ENCODE measurements at regions not wholly inside any gene's neighbourhood (a gene's known extent, or its start where the extent isn't known, plus 50 kb on each side); places are given as distances from the start of the nearest gene placed in this dataset.

DNA sequence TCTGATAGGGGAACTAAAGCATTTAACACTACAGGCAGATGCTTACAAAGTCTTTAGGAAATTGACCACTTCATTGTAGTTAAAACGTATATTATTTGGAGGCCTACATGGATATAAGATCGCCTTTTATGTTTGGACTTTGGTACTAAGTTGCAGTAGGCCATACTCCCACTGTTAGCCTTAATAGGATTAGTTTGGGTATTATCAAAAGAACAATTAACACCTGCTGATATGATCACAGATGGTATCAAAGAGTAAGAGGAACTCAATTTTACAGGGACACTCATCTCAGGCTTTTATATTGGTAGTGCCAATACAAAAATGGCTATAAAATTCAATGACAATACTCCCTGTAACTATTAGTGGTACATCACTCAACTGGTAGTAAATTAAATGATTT, 1183.0 kb downstream of the MAT2B start:
- DNase-seq (ENCODE audit: low read depth), result no peak

DNA sequence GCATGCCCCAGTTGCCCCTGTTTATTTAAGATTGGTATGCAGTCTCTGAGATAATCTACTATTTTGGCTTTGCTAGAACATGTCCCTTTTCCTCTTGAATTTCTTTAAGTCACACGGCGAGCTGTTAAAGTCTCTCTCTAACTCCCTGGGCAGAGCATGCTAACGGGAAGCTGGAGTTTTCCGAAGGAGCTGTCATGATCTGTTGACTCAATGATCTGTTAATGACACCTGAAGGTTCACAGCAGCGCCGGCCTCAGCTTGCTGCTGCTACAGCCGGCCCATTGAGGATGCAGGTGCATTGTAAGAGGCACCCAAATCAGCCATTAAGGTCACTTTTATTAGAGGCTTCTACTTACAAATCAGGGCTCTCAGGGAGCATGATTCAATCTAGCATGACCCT, 1203.4 kb downstream of the MAT2B start:
- DNase-seq (ENCODE audit: low read depth), result no peak

DNA sequence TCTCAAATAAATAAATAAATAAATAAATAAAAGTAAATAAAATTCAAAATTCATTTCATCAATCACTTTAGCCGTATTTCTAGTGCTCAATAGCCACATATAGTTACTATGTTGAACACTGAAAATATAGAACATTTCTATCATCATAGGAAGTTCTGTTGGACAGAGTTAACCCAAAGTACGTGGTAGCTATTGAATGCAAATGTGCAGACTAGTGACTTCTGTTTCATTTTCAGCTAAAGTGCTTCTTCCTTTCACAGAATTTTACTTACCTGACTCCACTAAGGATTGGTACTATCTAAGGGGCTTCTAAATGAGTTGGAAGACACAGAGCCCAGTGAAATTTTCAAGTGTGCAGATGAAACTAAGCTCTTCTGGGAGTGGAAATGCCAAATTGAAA, 1208.3 kb downstream of the MAT2B start:
- no peak for DNase-seq (ENCODE audit: low read depth)

DNA sequence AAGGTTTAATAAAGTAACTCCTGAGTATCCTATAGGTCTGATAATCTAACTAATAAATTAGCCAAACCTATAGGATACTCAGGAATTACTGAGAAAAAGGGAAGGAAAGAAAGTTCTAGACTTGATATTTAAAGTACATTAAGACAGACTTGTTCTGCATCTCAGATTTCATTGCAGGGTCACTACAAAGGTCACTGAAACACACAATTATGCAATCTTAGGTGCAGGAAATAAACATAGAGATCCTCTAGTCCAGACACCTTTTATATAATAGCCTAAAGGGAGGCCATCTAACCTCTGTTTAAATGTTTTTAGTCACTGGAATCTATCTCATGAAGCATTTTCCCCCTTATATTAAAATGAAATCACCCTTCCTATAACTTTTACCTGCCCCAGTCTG, 1215.7 kb downstream of the MAT2B start:
- no peak for DNase-seq (ENCODE audit: low read depth)

DNA sequence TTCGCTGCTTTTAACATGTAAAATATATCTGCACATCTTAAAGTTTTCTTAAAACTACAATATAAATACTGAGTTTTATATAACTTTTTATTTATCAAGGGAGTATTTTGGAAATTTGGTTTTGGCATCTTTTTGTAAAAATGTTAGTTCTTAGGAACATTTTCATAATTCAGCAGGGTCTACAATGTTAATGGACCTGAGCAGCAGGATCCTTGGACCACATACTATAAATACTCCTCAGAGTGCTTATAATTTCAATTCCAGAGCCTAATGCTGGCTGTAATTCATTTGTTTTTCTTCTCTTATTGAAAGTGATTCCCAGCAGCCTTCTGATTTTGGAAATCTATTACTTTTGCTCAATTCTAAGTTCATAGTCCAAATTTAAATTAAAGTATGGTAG, 1216.2 kb downstream of the MAT2B start:
- no peak for DNase-seq (ENCODE audit: low read depth)

DNA sequence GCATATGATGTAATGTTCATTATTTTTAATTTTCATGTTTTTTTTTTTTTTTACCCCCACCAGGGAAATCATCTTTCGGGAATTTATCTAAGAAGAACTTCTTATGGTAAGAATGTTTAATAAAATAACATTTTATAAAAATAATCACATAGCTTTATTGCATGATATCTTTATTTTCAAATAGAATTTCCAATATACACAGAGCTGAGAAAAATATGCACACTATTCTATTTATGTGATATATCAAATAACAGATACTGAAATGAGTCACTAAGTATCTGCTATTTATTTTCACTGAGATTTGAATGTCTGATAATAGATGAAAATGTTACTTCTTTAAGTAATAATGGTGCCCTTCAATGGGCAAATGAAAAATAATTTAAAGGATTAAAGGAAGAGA, 1217.3 kb downstream of the MAT2B start:
- no peak for DNase-seq (ENCODE audit: low read depth)

DNA sequence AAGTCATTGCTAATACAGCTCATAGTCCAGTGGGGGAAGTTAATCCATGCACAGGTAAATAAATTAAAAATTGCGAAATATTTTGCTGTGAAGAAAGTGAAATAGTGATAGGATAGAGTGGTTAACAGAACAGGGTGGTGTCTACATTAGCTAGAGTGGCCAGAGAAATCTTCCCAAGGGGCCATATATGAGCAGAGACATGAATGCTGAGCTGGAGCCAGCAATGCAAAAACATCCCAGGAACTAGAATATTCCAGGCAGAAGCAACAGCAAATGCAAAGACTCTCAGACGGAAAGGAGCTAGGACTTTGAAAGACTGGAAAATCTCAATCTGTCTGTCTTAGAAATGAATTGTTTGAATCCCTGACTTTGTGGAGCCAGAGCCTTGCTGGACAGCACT, 1221.6 kb downstream of the MAT2B start:
- no peak for DNase-seq (ENCODE audit: low read depth)

DNA sequence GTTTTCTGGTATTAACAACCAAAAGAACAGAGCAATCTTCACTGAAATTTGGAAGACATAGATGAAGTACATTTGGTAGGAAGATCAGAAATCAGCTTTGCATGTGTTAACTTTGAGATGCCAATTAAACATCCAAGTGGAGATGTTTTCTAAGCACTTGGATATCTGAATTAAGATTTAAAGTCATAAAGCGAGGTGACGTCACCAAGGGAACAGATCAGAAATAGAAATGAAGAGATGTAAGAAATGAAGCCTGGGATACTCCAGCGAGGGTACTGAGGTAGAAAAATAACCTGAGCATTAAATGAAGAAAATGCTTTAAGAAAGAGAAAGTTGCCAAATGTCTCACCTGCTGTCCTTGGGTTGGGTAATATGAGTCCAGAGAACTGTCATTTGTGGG, 1223.3 kb downstream of the MAT2B start:
- DNase-seq (ENCODE audit: low read depth), result no peak

DNA sequence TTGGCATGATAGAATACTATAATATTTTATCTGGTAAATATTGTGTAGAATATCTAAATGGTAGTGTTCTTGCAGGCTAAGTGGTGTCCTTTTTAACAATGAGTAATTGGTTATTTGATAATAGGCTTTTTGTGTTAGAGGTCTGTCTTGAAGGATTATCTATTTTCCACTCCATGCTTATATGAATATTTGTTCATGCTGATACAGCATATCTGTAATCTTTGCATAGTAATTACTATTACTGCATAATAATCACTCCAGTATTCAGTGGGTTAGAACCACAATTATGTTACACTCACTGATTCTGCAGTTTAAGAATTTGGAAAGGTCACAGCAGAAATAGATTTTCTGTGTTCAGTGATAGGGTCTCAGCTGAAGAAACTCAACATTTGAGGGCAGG, 1229.9 kb downstream of the MAT2B start:
- no peak for DNase-seq (ENCODE audit: low read depth)

DNA sequence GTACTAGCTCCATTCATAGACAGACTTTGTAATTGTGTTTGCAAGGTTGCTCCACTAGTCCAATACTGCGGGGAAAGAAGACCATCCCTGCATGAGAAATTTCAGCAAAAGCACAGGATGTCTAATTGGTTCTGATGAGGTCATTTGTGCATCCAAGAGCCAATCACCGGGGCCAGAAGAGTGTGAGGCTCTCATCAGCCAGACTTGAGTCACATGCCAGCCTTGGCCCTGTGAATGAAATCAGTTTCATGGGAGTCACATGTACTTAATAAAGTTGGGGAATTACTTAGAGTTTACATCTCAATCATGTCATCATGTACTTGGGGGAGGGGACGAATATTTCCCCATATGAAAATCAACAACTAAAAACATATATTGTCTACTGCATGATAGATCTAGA, 1236.0 kb downstream of the MAT2B start:
- DNase-seq (ENCODE audit: low read depth), result no peak

DNA sequence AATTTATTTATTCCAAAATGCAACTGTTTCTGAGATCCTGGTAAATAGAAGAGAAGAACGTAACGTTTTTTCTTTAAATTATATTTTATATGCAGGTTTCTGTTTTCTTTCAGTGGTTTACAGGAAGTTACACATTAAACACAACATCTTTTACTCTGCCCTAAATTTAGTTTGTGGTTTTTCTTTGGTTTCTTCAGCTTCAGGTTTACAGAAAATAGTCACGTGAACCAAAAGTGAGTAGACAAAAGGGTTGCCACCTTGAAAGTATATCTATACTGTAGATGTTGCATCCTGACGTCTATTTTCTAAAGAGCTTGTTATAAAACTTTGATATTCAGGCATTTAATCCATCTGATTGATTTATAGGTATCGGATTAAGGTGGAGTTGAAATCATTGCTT, 1236.6 kb downstream of the MAT2B start:
- no peak for DNase-seq (ENCODE audit: low read depth)

DNA sequence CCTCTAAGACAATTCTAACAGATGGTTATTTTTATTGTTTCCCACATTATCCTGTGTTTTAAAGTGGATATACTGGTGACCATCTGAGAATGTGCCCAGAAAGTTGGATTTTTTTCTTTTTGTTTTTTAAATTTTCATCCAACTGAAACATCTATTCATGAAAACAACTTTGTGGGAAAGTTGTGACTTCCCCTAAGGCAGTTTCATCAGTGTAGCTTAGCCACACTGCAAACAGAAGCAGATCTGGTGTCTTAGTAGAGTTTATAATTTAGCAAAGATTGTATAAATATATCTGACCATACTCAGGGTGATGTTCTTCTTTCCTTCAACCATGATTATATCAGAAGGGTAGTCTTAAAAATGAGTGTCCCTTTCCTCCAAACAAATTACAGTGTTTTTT, 1241.3 kb downstream of the MAT2B start:
- DNase-seq (ENCODE audit: low read depth), result no peak

DNA sequence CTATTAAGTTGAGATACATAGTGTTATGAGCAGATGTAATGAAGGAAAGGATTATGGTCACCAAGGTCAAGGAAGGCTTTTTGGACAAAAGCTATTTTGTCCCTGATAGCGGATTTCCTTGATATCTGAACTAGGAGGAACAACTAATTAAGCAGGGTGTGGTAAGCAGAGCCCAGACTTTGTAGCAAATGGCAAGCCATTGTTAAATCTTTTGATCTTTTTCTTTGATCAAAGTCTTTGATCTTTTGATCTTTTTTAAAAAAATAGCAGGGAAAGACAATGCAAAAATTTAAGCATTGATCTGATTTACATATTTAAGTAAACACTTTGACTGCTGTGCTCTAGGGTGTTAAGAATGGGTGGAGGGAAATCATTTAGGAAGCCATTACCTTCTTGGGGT, 1242.0 kb downstream of the MAT2B start:
- no peak for DNase-seq (ENCODE audit: low read depth)

DNA sequence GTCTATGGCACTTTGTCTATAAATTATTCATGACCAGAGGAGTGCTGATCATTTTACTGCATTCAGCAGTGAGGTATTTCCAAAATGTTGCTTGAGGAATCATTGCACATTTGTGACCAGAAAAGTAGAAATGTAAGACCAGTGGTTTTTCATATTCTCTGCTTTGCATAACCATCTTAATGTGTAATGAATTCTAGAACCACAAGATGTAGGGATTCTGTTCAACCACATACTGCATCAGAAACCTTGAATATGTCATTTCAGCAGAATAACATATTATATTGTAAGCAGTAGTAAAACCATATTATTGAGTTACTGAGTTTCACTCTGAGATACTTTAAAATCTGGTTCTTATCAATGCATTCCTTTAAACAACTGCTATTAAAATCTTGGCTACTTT, 1243.4 kb downstream of the MAT2B start:
- DNase-seq (ENCODE audit: low read depth), result no peak

DNA sequence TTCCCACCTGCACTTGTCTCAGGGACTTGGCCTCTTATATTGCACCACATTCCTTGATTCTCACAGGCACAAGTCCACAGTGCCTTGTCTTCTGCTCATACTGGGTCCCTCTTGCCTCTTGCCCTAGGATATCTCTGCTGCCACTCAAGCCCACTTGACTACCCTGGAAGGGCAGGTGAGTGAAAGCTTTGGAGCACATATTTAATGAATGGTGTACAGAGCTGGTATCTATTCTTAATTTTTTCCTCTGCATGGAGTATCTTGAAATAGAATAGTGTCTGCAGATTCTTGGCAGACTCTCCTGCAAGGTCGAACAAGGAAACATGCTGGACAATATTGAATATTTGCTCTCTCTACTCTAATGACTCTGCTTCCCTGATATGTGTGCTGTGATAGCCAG, 1248.0 kb downstream of the MAT2B start:
- no peak for DNase-seq (ENCODE audit: low read depth)

DNA sequence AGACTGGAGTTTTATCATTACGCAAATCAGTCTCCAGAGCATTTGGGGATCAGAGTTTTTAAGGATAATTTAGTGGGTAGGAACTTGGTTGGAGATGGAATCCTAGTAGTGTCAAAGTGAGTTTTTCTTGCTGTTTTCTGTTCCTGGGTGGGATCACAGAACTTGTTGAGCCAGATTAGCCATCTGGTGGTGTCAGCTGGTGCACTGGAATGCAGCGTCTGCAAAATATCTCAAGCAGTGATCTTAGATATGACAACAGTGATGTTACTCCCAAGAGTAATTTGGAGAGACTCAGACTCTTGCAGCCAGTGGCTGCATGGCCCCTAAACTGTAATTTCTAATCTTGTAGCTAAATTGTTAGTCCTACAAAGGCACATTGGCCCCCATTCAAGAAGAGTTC, 1257.8 kb downstream of the MAT2B start:
- no peak for DNase-seq (ENCODE audit: low read depth)

DNA sequence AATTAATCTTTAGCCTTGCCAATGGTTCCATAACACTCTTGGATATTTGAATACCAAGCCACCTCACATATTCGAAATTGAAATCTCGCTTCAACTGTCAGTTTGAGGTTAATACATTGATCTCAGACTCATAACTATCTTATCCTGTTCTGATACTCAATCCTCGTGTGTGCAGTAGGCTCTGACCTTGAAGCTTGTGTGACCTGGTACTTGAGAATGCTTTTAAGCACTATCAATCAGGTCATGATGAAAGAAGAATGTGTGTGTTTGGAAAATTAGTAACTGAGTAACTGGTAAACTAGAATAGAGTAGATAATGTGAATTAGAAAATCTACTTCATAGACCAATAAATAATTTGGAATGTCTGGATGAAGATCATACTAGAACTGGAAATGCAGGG, 1266.7 kb downstream of the MAT2B start:
- DNase-seq (ENCODE audit: low read depth), result no peak

DNA sequence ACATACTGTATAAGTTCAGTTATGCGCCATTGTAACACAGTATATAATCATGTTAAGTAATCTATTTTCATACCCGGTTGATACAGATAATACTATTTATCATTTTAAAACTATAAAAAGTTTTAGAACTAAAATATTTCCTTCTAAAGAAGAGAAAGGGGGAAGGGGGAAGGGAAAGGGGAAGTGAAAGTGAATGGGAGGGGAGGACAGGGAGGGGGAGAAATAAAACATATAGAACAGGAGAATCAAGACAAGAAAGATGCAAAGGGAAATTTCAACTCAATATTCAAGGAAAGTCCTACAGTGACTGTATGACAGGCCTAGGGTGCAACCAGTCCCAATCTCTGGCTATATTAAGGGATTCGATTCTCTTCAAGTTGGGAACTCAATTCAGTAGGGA, 1278.8 kb downstream of the MAT2B start:
- DNase-seq (ENCODE audit: low read depth), result no peak

DNA sequence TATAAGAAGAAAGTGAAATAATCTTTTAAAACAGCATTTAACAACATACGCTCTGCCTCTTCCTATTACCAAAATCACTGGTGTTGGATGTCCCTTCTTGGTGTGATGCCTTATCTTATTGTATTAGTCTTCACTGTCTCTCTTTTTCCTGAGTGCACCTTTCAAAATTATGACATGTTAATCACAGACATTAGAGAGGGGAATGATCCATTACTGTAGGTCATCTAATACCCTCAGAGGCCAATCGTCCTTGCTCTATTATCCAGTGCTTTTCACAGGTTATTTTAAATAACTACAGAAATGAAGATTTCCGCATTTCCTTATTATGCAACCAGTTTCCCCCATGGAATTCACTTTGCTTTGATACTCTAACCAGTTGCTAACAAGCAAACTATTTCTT, 1292.7 kb downstream of the MAT2B start:
- DNase-seq (ENCODE audit: low read depth), result no peak

DNA sequence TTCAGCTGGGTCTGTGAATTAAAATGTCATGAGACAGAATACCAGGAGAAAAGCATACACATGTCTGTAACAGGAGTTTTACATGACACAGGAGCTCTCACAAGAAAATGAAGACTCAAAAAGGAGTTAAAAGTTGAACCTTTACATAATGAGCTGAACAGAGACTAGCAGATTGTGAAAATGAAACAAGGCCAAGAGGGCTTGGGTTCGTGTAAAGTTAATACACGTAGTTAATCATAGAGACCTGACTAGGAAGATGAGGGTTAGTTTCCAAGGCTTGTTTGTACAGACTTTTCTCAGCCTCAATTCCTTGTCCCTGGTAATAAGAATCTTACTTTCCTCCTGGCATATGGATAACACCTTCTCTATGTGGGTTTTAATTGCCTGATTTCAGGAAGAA, 1294.0 kb downstream of the MAT2B start:
- DNase-seq (ENCODE audit: low read depth), result no peak

DNA sequence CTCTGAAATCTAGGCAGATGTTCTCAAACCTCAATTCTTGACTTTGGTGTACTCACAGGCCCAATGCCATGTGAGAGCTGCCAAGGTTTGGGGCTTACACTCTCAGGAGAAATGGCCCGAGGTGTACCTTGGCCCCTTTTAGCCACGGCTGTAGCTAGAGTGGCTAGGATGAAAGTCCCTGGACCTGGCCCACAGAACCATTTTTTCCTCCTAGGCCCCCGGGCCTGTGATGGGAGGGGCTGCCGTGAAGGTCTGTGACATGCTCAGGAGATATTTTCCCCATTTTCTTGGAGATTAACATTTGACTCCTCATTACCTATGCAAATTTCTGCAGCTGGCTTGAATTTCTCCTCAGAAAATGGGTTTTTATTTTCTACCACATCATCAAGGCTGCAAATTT, 1296.5 kb downstream of the MAT2B start:
- no peak for DNase-seq (ENCODE audit: low read depth)

DNA sequence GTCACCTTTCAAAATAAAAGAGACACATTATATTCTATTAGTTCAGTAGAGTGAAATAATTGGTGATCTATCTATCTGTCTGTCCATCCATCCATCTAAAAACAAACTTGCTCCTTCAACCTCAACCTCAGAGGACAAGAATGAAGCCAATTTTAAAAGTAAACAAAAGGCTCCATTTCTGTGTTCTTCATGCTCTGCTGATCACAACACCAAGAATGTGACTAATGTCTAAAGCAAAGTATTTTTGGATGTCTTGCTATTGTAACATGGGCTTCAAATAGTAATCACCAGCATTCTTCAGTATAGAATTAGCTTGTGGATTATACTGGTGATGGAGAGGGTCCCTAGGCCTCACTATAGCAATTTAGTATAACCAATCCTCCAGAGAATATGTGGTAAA, 1304.4 kb downstream of the MAT2B start:
- no peak for DNase-seq (ENCODE audit: low read depth)

DNA sequence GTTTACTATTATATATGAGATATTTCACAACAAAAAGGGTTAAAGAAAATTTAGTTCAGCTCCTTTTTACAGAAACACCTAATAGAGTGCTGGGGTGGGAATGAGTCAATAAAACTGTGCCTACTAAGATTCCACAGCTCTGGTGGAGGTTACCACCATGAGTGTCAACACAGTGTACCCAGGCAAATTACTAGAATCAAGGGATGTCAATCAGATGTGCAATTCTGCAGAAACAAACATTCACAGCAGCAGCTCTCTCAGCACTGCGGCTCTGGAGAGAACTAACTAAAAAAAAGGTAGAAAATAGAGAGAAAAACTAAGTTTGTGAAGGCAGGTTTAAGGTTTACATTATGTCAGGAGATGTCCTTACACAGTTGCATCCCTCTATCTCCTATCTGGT, 1313.0 kb downstream of the MAT2B start:
- no peak for DNase-seq (ENCODE audit: low read depth)

DNA sequence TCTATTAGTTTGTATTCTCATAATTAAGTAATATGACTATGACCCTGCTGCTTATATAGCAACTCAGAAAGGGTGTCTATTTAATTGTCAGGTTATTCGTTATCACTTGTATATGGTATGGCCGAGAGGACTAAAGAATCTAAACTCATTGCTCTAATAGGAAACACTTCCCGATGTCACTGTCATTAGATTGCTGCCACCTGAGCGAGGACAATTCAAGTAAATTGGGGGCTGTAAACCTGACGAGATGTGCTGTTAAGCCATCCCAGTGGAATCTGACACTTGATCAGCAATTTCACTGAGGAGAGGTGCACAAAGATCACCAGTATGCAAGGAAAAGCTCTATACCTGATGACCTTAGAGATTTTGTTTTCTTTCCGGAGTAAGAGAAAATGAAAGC, 1319.3 kb downstream of the MAT2B start:
- no peak for DNase-seq (ENCODE audit: low read depth)

DNA sequence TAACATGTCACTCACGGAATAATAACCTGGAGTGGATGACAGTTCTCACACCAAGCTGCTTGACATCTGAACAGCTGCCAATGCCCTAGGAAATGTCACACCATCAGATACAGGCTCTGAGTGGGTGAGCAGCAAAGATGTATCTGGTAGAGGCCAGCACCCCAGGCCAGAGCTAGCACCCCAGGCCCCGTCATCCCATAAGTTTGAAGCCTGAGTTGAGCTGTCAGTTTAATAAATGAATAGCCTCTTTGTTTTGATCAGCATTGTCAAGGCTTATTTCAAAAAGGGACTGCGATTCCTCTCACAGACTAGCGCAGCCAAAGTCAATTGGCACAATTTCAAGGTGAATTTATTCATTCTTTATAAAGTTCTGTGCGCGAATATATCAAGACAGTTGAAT, 1327.1 kb downstream of the MAT2B start:
- no peak for DNase-seq (ENCODE audit: low read depth)

DNA sequence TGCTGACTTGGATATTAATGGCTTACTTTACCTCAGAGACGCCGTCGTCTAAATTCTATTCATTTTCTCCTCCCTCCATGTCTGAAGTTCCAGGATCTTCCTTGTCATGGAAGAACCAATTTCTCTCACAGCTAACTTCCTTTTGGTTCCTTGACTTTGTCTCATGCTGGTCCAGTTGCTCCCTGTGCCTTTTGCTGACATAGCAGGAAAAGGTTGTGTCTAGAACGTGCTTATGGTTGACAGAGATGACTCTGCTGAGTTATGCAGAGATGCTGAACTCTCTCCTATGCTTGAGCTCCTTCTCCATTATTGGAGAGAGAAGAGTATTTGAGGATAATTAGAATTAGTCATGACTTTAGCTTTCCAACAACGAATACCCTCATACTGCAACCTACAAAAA, 1338.9 kb downstream of the MAT2B start:
- DNase-seq (ENCODE audit: low read depth), result no peak
